HG02759 (cell line): ENCODE measurements at regions not wholly inside any gene's neighbourhood (a gene's known extent, or its start where the extent isn't known, plus 50 kb on each side); places are given as distances from the start of the nearest gene placed in this dataset.

Experiments used
- ATAC-seq: cut with Tn5 transposase; IDR thresholded peaks from one replicate; pipeline ENCODE4 v1.9.1; 2021; ENCODE audit warnings: mild to moderate bottlenecking, moderate library complexity; ENCODE audit not compliant: unreplicated experiment

- no peak for ATAC-seq
Measured at GRCh38 chr16:86016201-86016965, 117.4 kb downstream of the IRF8 start.

- no peak for ATAC-seq
Measured at GRCh38 chr16:86018071-86018470, 119.1 kb downstream of the IRF8 start.

- no peak for ATAC-seq
Measured at GRCh38 chr16:86018487-86018886, 119.5 kb downstream of the IRF8 start.

- no peak for ATAC-seq
Measured at GRCh38 chr16:86018941-86019340, 120.0 kb downstream of the IRF8 start.

GRCh38 chr16:86019446-86020047 is 120.6 kb downstream of the IRF8 start:
- ATAC-seq, result no peak

GRCh38 chr16:86020971-86021370 is 122.0 kb downstream of the IRF8 start:
- ATAC-seq, result no peak

GRCh38 chr16:86022381-86022960 is 123.5 kb downstream of the IRF8 start:
- ATAC-seq, result no peak

- no peak for ATAC-seq
Measured at GRCh38 chr16:86024210-86024609, 125.2 kb downstream of the IRF8 start.

GRCh38 chr16:86025706-86026105 is 126.7 kb downstream of the IRF8 start:
- ATAC-seq, result no peak

- ATAC-seq, result no peak
Measured at GRCh38 chr16:86026171-86026910, 127.4 kb downstream of the IRF8 start.

- ATAC-seq, result no peak
Measured at GRCh38 chr16:86026916-86027315, 128.0 kb downstream of the IRF8 start.

GRCh38 chr16:86027373-86028126 is 128.6 kb downstream of the IRF8 start:
- ATAC-seq, result no peak

GRCh38 chr16:86029131-86029741 is 130.3 kb downstream of the IRF8 start:
- ATAC-seq, result no peak

- ATAC-seq, result no peak
Measured at GRCh38 chr16:86030116-86030515, 131.2 kb downstream of the IRF8 start.

GRCh38 chr16:86031141-86031678 is 132.2 kb downstream of the IRF8 start:
- no peak for ATAC-seq

GRCh38 chr16:86033016-86033474 is 134.1 kb downstream of the IRF8 start:
- no peak for ATAC-seq

GRCh38 chr16:86033971-86034370 is 135.0 kb downstream of the IRF8 start:
- no peak for ATAC-seq

- no peak for ATAC-seq
Measured at GRCh38 chr16:86034421-86034919, 135.5 kb downstream of the IRF8 start.

GRCh38 chr16:86035906-86036305 is 136.9 kb downstream of the IRF8 start:
- ATAC-seq, result no peak
